Activated naive CD4-positive, alpha-beta T cell treated with anti-CD3 and anti-CD28 coated beads, Interleukin-2, amount 50 U/mL, for 72 hours (primary cell): ENCODE measurements at regions not wholly inside any gene's neighbourhood (a gene's known extent, or its start where the extent isn't known, plus 50 kb on each side); places are given as distances from the start of the nearest gene placed in this dataset.

Experiments used
- ATAC-seq, 2 donors: fragments of 150-1000 bp; cut with Tn5 transposase; 2 replicates each; pipeline ENCODE4 v1.10.0; 2021; ENCODE audit warnings: mild to moderate bottlenecking in 2 of 2, moderate library complexity in 2 of 2
- DNase-seq, 2 donors: peaks; one replicate each; pipeline ENCODE4 v3.0.0; 2021 to 2022; ENCODE audit warnings: low spot score in 2 of 2
- H3K27ac Mint-ChIP-seq, 2 donors: one replicate each; pipeline ENCODE4 v1.8.0; 2022; ENCODE audit warnings: mild to moderate bottlenecking in 2 of 2, mixed read lengths in 2 of 2
- H3K36me3 Mint-ChIP-seq, 2 donors: one replicate each; pipeline ENCODE4 v1.8.0; 2022; ENCODE audit warnings: mixed read lengths in 2 of 2
- H3K9me3 Mint-ChIP-seq, 2 donors: one replicate each; pipeline ENCODE4 v1.8.0; 2022; ENCODE audit warnings: mixed read lengths in 2 of 2

DNA sequence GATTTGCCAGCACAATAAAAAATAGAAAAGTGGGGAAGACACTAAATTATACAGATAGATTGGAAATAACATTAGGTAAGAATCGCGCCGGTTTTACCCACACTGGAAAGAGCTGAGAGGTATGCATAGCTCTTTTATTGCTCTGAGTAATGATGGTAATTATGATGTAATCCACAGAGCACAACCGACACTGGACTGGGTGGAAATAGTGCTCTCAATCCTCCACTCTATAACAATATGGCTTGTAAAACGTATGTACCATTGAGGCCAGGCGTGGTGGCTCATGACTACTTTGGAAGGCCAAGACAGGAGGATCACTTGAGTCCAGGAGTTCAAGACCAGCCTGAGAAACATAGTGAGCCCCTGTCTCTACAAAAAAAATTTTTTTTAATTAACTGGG, 104.3 kb upstream of the RAPGEF2 start:
- ATAC-seq (no peak), DNase-seq (no peak)
- no peaks in the 10 kb centered on the region for H3K36me3 Mint-ChIP-seq
- H3K9me3 Mint-ChIP-seq = no peaks in the 10 kb centered on the region
- H3K27ac Mint-ChIP-seq = no peak overlapping the region

- Mint-ChIP-seq H3K9me3 (no peaks in the 10 kb centered on the region), H3K36me3 (no peaks in the 10 kb centered on the region), H3K27ac (no peak overlapping the region)
- ATAC-seq = no peak
- no peak for DNase-seq
Measured at GRCh38 chr4:158999166-158999682, 103.7 kb upstream of the RAPGEF2 start.

DNA sequence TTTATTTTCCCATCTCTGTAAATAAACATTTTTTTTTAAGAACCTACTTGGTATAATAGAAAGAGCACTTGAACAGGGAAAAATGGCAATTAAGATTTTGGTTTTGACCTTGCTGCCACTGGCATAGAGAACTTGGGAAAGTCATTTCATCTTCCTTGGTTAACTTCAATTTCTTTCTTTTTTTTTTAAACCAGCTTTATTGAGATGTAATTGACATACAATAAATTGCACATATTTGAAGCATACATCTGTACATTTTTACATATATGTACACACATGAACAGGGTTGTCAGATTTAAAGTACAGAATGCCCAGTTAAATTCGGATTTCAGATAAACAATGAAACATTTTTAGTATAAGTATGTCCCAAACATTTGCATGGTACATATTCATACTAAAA, 103.0 kb upstream of the RAPGEF2 start:
- Mint-ChIP-seq H3K27ac (no peak overlapping the region), H3K9me3 (no peaks in the 10 kb centered on the region), H3K36me3 (no peaks in the 10 kb centered on the region)
- DNase-seq (no peak), ATAC-seq (no peak)

DNA sequence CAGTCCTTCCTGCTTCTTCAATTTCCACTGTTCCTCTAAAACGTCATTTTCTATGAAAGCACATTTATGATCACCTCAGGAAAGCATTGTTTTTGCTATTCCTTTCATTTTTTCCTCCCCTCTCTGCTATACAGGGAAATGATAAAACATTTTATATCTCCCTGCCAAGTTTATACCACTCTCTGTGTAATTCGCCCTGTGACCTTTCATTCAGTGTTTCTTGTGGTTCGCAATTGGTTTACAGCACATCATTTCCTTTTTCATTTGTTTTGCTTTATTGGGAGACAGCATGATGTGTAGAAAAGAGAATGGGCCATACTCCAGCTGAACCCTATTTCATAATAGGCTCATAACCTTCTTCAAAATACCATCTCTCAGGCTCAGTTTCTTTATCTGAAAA, 99.9 kb upstream of the RAPGEF2 start:
- Mint-ChIP-seq H3K27ac (no peak overlapping the region), H3K9me3 (no peaks in the 10 kb centered on the region), H3K36me3 (no peaks in the 10 kb centered on the region)
- ATAC-seq = no peak
- no peak for DNase-seq

DNA sequence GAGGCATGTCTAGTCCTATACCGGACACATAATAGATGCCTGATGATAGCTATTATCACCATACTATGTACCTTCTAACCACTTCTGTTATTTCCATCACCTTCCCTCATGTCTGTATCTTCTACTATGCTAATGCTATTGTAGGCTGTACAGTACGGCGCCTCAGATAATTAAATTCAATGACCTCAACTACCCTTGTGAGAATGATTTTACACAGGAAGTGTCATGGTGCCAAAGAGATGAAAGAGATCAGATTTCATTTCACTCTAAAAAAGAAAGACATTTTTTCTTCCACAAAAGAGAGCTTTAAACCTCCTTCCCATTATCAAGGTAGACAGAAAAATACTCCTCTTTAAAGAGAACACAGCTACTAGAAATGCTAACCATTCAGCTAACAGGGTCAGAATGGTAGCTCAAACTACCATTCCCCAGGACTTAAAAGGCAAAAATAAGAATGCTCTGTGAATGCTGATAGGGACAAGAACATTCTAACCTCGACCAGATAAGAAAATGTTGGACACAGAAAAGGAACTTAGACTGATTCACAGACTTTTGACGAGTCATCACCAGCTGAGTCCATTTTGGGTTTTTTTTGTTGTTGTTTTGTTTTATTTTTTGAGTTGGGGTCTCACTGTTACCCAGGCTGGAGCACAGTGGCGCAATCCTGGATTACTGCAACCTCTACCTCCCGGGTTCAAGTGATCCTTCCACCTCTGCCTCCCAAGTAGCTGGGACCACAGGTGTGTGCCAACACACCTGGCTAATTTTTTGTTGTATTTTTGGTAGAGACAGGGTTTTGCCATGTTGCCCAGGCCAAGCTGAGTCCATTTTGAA, 99.2 kb upstream of the RAPGEF2 start:
- no peak for ATAC-seq
- no peaks in the 10 kb centered on the region for H3K9me3 Mint-ChIP-seq
- no peak for DNase-seq

GRCh38 chr4:159006202-159006601, 96.7 kb upstream of the RAPGEF2 start:
- ATAC-seq (no peak), DNase-seq (no peak)
- H3K27ac Mint-ChIP-seq = no peak overlapping the region
- no peaks in the 10 kb centered on the region for H3K36me3 Mint-ChIP-seq
- H3K9me3 Mint-ChIP-seq = no peaks in the 10 kb centered on the region

More for the DNA sequence above, 99.2 kb upstream of the RAPGEF2 start:
- Mint-ChIP-seq H3K36me3 (no peaks in the 10 kb centered on the region), H3K27ac (no peak overlapping the region)

DNA sequence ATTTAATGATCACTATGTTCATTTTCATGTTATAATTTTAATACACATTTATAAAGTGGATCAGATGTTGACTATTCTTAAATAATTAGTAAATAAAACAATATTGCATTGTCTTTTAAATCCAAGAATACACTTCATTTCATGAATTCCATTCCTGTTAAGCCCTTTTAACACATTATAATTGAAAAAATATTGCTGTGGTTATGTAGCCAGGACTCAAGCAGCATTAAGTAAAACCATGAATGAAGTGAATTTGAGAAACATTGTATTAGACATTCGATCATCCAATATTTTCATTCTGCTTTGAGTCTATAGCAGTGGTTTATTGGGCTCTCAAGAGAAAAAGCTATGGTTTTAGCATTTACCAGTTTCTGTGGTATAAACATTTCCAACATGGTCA, 94.2 kb upstream of the RAPGEF2 start:
- Mint-ChIP-seq H3K27ac (no peak overlapping the region), H3K36me3 (no peaks in the 10 kb centered on the region), H3K9me3 (no peaks in the 10 kb centered on the region)
- no peak for DNase-seq
- no peak for ATAC-seq

GRCh38 chr4:159009521-159009920, 93.4 kb upstream of the RAPGEF2 start:
- Mint-ChIP-seq H3K9me3 (no peaks in the 10 kb centered on the region), H3K27ac (no peak overlapping the region), H3K36me3 (no peaks in the 10 kb centered on the region)
- DNase-seq = no peak
- no peak for ATAC-seq

DNA sequence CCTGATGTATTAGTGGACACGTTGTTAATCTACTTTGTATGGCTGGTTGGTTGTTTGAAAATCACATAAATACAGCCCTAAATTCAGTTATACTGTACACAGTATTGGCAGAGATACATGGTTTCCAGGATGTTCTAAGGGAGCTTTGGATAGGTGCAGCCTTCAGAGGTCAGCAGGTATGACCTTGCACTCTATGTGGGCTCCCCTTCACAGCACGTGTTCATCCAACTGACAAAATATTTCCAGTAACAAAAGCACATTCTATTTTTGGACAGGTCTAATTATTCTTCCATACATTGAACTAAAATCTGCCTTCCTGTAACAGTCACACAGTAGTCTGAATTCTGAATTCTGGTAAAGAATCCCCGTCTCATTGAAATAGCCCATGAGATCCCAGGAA, 92.8 kb upstream of the RAPGEF2 start:
- ATAC-seq = no peak
- no peak overlapping the region for H3K27ac Mint-ChIP-seq
- no peaks in the 10 kb centered on the region for H3K36me3 Mint-ChIP-seq
- H3K9me3 Mint-ChIP-seq = no peaks in the 10 kb centered on the region
- DNase-seq = no peak

DNA sequence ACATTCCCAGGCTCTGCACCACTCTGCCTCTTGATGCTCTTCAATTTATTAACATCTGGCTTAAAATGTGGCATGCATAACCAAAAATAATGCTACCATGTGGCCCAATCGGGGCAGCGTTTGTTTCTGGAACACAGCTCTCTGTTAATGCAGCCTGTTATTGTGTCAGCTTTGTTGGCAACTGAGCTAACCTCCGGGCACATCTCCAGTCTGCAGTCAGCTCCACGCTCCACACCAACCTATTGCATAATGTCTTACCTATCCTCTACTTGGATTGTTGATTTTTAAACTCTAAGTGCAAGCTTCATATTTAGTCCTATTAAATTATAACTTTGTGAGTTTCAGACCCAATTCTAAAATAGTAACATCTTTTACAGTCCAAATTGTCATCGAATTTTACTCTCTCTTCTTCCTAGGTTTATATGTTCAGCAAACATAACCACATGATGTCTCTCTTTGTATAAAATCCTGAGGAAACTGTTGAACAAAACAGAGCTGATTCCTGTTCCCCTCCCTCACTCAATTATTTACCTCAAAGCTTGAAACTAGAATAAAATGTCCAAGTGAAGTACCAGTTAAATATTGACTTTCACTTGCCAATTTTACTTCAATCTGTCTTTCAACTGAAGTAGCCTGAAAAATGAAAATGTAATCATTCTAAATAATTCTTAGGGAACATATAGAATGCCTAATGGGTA, 92.2 kb upstream of the RAPGEF2 start:
- Mint-ChIP-seq H3K27ac (no peak overlapping the region), H3K9me3 (no peaks in the 10 kb centered on the region), H3K36me3 (no peaks in the 10 kb centered on the region)
- ATAC-seq = no peak
- no peak for DNase-seq

- Mint-ChIP-seq H3K9me3 (no peaks in the 10 kb centered on the region), H3K27ac (no peak overlapping the region), H3K36me3 (no peaks in the 10 kb centered on the region)
- no peak for DNase-seq
- ATAC-seq = no peak
Measured at GRCh38 chr4:159012381-159012780, 90.5 kb upstream of the RAPGEF2 start.

GRCh38 chr4:159013692-159014091, 89.2 kb upstream of the RAPGEF2 start:
- H3K36me3 Mint-ChIP-seq = no peaks in the 10 kb centered on the region
- ATAC-seq (no peak), DNase-seq (no peak)
- no peaks in the 10 kb centered on the region for H3K9me3 Mint-ChIP-seq
- H3K27ac Mint-ChIP-seq = no peak overlapping the region

DNA sequence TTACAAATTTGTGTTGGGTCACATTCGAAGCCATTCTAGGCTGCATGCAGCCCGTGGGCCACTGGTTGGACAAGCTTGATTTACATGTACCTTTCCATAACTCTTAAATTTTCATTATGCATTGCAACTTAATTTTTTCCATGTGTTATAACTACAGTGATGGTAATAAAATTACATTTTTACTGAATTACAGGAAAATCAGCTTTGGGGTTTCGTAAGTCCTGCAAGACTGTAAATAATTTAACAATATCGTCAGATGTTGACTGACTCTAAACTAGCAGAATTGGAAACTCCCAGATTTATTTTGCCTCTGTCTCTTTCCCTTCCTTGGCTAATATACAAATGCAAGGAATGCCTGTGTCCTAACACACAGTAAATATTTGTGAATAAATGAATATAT, 88.0 kb upstream of the RAPGEF2 start:
- H3K27ac Mint-ChIP-seq = no peak overlapping the region
- H3K9me3 Mint-ChIP-seq = no peaks in the 10 kb centered on the region
- DNase-seq (no peak), ATAC-seq (no peak)
- no peaks in the 10 kb centered on the region for H3K36me3 Mint-ChIP-seq

DNA sequence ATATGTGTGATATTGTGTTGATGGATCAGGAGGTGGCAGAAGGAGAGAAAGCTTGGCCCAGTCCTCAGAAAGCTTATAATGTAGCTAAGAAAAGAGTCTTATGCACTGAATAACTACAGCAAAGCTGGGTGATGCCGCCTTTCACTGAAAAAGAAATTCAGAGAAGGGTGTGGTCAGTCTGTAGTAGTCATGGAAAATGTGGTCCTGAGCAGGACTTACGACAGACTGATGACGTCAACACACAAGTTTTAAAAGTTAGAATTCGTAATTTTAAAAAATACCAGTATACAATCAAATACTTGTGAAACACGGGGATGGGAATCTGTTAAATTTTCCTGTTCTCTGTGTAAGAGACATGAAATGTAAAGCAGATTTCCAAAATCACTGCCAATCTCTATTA, 87.0 kb upstream of the RAPGEF2 start:
- Mint-ChIP-seq H3K9me3 (no peaks in the 10 kb centered on the region), H3K36me3 (no peaks in the 10 kb centered on the region), H3K27ac (no peak overlapping the region)
- no peak for DNase-seq
- no peak for ATAC-seq

DNA sequence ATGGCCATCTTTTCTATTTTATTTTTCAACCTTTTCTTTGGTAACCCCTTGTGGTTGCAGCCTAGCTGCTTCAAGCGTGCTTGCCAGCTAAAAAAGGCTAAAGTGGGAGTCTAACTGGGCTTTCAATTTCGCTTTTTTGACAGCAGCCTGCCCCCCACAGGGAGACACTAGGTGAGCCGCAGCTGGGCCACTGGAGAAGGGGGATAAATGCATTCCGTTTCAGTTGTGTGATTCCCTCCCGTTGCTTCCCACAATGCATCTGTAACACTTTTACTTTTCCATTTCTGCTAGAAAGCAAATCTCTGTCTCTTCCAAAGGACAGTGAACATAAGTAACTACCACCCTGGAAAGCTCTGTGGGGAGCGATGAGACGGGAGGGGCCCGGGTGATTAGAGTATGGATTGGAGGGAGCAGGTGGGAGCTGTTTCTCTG, 86.3 kb upstream of the RAPGEF2 start:
- no peaks in the 10 kb centered on the region for H3K36me3 Mint-ChIP-seq
- H3K9me3 Mint-ChIP-seq = no peaks in the 10 kb centered on the region
- ATAC-seq (no peak), DNase-seq (no peak)
- H3K27ac Mint-ChIP-seq = no peak overlapping the region

GRCh38 chr4:159017323-159018026, 85.4 kb upstream of the RAPGEF2 start:
- DNase-seq = no peak
- ATAC-seq = no peak

DNA sequence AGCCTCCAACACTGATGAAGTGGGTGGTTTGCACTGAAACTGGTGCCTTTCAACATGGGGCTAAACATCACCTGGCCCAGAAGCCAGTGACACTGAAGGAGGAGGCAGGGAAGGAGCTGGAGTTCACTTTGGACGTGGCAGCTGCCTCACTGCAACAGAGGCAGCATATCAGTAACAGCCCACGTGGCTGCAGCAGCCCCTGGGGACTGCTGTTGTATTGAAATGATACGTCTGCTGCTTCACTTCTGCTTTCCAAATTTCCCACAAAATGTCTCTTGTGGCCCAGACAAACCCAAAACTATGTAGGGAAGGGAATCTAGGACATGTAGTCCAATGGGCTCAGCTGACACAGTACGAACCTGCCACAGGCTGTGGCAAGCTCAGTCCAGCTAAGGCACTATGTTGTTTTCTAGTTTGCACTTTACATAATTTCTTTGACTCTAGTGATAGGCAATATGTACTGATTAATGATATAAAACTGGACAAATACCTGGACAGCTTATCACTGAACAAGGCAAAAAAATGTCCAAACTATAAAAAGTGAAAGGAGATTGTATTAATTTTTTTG, 84.7 kb upstream of the RAPGEF2 start:
- ATAC-seq (no peak), DNase-seq (no peak)
- Mint-ChIP-seq H3K36me3 (no peaks in the 10 kb centered on the region), H3K27ac (no peak overlapping the region), H3K9me3 (no peaks in the 10 kb centered on the region)

More at GRCh38 chr4:159017323-159018026, 85.4 kb upstream of the RAPGEF2 start:
- Mint-ChIP-seq H3K36me3 (no peaks in the 10 kb centered on the region), H3K27ac (no peak overlapping the region), H3K9me3 (no peaks in the 10 kb centered on the region)
